NOMO-1 treated with dmso at 0.1 percent for 144 hours (cell line): ENCODE measurements at regions not wholly inside any gene's neighbourhood (a gene's known extent, or its start where the extent isn't known, plus 50 kb on each side); places are given as distances from the start of the nearest gene placed in this dataset.
A peak's percentile ranks its signal among the peaks of the same experiment; 100 is the strongest.

ENCODE experiments used
- DNase-seq: peaks from one replicate; lab custom pipeline; 2025; ENCODE audit not compliant: unreplicated experiment; lab: John Stamatoyannopoulos, UW

- peak; percentile 22 for DNase-seq
Measured at GRCh38 chr4:177047070-177047850, 254.5 kb upstream of the VEGFC start.

GRCh38 chr4:177047851-177048174 lies 255.1 kb upstream of the VEGFC start:
- DNase-seq = no peak

GRCh38 chr4:177051473-177052060 lies 258.1 kb upstream of the NEIL3 start:
- DNase-seq = no peak

GRCh38 chr4:177052211-177052934 lies 257.3 kb upstream of the NEIL3 start:
- DNase-seq = no peak

- no peak for DNase-seq
Measured at GRCh38 chr4:177057186-177057585, 252.5 kb upstream of the NEIL3 start.

GRCh38 chr4:177064116-177064515 lies 245.6 kb upstream of the NEIL3 start:
- no peak for DNase-seq

- DNase-seq = no peak
Measured at GRCh38 chr4:177064729-177065394, 244.8 kb upstream of the NEIL3 start.

GRCh38 chr4:177066746-177067145 lies 242.9 kb upstream of the NEIL3 start:
- no peak for DNase-seq

GRCh38 chr4:177070533-177071058 lies 239.1 kb upstream of the NEIL3 start:
- no peak for DNase-seq

GRCh38 chr4:177077095-177077971 lies 232.3 kb upstream of the NEIL3 start:
- DNase-seq = no peak

GRCh38 chr4:177079327-177079726 lies 230.3 kb upstream of the NEIL3 start:
- DNase-seq = no peak

- DNase-seq = no peak
Measured at GRCh38 chr4:177080388-177080787, 229.3 kb upstream of the NEIL3 start.

GRCh38 chr4:177087060-177087459 lies 222.6 kb upstream of the NEIL3 start:
- no peak for DNase-seq

GRCh38 chr4:177087499-177087898 lies 222.2 kb upstream of the NEIL3 start:
- no peak for DNase-seq

GRCh38 chr4:177091515-177091914 lies 218.2 kb upstream of the NEIL3 start:
- no peak for DNase-seq

- DNase-seq = no peak
Measured at GRCh38 chr4:177092807-177093206, 216.9 kb upstream of the NEIL3 start.

- DNase-seq = no peak
Measured at GRCh38 chr4:177093964-177094363, 215.7 kb upstream of the NEIL3 start.

GRCh38 chr4:177097291-177097690 lies 212.4 kb upstream of the NEIL3 start:
- DNase-seq = no peak

- DNase-seq = no peak
Measured at GRCh38 chr4:177099211-177099610, 210.5 kb upstream of the NEIL3 start.

GRCh38 chr4:177100307-177100706 lies 209.4 kb upstream of the NEIL3 start:
- no peak for DNase-seq
